LNCAP (cell line): ENCODE measurements at regions not wholly inside any gene's neighbourhood (a gene's known extent, or its start where the extent isn't known, plus 50 kb on each side); places are given as distances from the start of the nearest gene placed in this dataset.

Experiments
- TF ChIP-seq, protein P1 (sequence below): fragments of 450-650 bp; IDR thresholded peaks from 2 replicates; pipeline ENCODE4 v1.5.1; 2017; ENCODE audit warnings: mild to moderate bottlenecking

DNA sequence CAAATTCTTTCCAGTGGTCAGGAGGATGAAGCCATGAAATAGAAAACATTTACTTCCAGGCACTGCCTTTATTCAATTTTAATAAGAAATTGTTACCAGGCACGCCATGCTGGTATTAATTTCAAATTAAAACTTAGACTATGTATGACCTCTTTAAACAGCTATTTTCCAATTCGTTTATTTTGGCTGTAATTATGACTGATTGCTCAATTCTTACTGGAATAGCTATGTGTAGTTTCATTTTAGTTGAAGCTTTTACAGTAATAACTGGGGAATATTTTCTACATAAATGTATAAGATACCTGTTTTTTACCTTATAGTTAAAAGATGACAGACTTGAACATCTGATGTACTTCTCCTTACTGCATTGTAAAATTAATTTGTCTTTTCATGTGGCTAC is 480.0 kb upstream of the GOLIM4 start:
- TF ChIP-seq, protein P1, sequence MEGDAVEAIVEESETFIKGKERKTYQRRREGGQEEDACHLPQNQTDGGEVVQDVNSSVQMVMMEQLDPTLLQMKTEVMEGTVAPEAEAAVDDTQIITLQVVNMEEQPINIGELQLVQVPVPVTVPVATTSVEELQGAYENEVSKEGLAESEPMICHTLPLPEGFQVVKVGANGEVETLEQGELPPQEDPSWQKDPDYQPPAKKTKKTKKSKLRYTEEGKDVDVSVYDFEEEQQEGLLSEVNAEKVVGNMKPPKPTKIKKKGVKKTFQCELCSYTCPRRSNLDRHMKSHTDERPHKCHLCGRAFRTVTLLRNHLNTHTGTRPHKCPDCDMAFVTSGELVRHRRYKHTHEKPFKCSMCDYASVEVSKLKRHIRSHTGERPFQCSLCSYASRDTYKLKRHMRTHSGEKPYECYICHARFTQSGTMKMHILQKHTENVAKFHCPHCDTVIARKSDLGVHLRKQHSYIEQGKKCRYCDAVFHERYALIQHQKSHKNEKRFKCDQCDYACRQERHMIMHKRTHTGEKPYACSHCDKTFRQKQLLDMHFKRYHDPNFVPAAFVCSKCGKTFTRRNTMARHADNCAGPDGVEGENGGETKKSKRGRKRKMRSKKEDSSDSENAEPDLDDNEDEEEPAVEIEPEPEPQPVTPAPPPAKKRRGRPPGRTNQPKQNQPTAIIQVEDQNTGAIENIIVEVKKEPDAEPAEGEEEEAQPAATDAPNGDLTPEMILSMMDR: no peak

DNA sequence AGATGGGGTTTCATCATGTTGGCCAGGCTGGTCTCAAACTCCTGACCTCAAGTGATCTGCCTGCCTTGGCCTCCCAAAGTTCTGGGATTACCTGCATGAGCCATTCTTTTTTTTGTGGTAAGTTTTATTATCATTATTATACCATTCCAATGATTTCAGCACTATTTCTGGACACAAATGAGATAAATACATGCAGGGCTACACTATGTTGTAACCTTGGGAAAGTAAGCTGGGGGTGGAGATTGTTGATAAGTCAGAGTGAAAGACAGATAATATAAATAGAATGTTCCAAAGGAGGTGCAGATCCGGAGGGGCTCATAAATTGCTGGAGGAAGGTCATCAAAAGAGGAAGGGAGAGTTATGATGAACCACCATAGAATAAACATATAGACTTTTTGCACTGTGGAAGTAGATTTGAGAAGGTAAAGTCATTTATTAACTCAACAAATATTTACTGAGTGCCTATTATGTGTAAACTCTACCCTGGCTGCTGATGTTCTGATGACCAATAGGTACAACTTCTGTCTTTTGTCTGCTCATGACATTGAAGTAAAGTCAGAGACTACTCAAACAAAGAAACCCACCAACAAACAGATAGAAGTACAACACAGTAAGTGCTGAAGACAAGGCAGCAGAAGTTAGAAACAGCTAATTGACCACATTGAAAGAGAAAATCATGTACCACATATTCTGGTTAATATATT is 478.9 kb upstream of the GOLIM4 start:
- TF ChIP-seq, protein P1: no peak

DNA sequence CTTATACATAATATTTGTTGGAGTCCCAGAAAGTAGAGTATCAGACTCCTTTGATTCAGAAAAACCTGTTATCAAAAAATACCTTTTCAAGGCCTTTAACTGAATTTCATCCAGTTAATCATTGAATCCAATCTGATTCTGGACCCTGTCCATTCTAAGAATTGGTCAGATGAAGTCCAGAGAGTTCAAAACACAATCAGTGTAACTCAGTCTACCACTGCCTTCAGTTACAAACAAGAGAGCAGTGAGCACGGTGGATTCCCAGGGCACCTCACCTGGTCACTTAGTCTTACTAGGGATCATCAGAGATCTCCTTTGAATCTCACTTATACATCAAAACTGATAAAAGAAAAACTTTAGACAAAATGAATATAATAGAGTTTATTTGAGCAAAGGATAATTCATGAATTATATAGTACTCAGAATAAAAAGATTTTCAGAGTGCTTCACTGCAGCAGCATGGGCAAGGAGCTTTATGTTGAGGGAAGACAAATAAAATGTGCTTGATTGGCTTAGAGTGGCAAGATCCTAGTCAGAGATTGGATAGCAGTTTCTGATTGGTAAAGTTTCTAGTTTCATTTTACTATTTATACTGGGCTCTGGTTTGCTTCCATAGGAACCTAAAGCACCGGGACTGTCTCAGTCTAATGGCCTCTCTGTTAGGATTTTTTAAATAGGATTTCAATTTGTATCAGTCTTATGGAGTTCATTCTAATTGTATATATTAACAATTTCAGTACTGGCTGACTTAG is 474.9 kb upstream of the GOLIM4 start:
- TF ChIP-seq, protein P1: no peak

DNA sequence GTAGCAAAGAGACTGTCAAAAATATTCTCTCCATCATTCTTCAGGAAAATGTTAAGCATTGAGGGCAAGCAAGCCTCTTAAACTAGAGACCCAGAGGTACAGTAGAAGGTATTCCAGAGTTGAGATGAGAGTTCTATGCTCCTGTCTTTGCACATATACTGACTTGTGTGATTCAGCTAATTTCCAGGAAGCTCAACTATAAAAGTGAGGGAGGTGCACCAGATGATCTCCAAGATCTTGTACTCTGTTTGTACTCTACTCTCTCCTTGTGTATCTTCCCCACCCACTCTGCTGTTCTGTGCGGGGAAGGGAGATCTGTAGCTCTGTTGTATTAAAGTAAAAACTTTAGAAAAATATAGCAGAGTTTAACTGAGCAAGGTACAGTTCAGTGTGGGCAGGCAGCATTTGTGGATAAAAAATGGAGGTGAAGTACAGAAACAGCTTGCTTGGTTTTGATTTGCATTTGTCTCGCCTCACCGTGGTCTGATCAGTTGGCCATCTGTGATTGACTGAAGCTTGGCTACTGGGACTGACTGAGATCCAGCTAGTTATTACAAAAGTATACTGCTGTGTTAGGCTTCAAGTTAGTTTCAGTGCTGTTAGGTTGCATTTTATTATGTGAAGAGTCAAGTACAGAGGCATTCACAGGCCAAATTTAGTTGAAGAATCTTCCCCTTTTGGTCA is 463.1 kb upstream of the GOLIM4 start:
- TF ChIP-seq, protein P1: no peak

DNA sequence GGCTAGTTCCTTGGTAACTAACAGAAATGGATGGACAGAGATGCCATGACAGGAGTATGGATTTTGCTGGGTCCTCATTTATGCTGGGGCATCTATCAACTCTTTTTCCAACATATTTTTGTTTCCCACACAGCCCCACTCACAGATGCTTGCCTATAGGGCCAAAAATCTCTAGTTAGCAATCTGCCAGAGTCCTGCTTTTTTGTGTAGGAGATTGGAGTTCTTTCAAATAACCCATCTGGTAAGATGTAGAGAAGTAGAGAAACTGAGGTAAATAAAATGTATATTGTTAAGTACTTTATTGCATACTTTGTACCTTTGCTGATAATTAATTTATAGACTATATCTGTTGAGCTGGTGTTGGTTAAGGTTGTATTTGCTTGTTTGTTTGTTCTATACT is 456.5 kb upstream of the GOLIM4 start:
- TF ChIP-seq, protein P1: no peak

DNA sequence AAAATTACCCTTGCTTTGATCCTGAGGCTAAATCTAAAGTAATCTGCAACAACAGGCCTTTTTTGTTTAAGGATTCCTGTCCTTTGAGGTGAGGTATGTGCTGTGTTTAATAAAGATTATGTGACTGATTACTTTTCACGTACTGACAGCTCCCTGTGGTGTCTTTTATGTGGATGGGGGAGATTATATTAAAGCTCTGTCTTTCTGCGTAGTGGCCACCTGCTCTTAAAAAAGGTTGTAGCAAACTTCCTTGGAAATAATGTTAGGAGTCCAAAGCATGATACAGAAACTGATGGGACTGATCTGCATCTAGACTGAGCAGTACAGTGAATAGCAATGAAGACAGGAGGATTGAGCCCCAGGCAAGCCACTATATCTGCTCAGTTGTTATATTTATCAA is 453.0 kb upstream of the GOLIM4 start:
- TF ChIP-seq, protein P1: no peak

DNA sequence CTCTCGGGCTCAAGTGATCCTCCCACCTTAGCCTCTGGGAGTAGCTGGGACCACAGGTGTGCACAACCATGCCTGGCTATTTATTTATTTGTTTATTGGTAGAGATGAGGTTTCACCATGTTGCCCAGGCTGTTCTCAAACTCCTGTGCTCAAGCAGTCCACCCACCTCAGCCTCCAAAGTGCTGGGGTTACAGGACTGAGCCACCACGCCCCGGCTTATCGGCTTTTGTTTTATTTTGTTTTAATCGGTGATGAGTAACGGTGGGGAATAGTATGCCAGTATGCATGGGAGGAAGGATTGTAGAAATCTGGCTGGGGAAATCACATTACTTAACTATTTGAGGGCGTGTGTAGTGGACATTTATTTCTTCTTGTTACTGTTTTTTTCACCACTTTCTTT is 451.0 kb upstream of the GOLIM4 start:
- TF ChIP-seq, protein P1: no peak
